ENCODE measurements at regions not wholly inside any gene's neighbourhood (a gene's known extent, or its start where the extent isn't known, plus 50 kb on each side); places are given as distances from the start of the nearest gene placed in this dataset.
A peak's percentile ranks its signal among the peaks of the same experiment; 100 is the strongest.

DNA sequence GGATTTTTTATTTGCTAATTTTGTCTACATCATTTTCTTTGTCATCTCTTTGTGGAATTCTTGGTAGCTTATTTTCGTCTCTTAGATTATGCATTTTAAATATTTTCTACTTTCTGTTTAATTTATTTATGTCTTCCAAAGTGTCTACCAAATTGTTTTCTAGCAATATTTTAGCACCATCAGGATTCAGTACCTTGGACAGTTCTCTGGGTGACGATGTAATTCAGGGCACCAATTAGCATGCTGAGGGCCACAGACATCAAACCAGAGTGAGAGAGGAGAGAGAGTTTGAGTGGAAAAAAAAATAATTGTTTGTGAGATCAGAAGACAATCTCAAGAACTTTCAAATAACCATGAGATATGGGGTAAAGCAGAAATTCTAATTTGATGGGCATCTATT is 169.8 kb upstream of the CXADR start:
- no peak overlapping the region for H3K4me3 ChIP-seq (ENCODE audit: low read depth, low read length)
- in situ Hi-C loops (cut with HindIII; ENCODE audit: low sequenced_read_pairs), result no loop called here
- peak; percentile 13 for DNase-seq (ENCODE audit: low read depth, low spot score)
- TF ChIP-seq, protein P1, sequence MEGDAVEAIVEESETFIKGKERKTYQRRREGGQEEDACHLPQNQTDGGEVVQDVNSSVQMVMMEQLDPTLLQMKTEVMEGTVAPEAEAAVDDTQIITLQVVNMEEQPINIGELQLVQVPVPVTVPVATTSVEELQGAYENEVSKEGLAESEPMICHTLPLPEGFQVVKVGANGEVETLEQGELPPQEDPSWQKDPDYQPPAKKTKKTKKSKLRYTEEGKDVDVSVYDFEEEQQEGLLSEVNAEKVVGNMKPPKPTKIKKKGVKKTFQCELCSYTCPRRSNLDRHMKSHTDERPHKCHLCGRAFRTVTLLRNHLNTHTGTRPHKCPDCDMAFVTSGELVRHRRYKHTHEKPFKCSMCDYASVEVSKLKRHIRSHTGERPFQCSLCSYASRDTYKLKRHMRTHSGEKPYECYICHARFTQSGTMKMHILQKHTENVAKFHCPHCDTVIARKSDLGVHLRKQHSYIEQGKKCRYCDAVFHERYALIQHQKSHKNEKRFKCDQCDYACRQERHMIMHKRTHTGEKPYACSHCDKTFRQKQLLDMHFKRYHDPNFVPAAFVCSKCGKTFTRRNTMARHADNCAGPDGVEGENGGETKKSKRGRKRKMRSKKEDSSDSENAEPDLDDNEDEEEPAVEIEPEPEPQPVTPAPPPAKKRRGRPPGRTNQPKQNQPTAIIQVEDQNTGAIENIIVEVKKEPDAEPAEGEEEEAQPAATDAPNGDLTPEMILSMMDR (IDR thresholded peaks at IDR 0.05; ENCODE audit: low read depth, low read length), result no peak

DNA sequence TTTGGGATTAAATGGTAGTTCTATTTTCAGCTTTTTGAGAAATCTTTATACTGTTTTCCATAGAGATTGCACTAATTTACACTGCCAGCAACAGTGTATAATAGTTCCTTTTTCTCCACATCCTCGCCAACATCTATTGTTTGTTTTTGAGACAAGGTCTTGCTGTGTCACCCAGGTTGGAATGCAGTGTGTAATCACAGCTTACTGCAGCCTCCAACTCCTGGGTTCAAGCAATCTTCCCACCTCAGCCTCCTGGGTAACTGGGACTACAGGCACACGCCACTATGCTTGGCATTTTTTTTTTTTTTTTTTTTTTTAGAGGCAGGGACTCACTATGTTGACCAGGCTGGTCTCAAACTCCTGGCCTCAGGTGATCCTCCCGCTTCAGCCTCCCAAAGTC is 164.5 kb upstream of the CXADR start:
- TF ChIP-seq, protein P1 (IDR thresholded peaks at IDR 0.05; ENCODE audit: low read depth, low read length), result no peak
- no peak overlapping the region for H3K4me3 ChIP-seq (ENCODE audit: low read depth, low read length)
- in situ Hi-C loops (cut with HindIII; ENCODE audit: low sequenced_read_pairs), result no loop called here
- DNase-seq (ENCODE audit: low read depth, low spot score), result no peak

DNA sequence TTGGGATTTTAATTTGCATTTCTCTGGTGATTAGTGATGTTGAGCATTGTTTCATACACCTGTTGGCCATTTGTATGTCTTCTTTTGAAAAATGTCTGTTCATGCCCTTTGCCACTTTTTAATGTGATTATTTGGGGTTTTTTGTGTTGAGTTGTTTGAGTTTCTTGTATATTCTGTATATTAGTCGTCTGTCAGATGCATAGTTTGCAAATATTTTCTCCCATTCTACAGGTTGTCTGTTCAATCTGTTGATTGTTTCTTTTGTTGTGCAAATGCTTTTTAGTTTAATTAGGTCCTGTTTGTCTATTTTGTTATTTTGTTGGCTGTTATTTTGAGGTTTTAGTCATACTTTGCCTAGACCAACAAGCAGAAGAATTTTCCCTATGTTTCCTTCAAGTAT is 164.0 kb upstream of the CXADR start:
- no peak for DNase-seq (ENCODE audit: low read depth, low spot score)
- in situ Hi-C loops (cut with HindIII; ENCODE audit: low sequenced_read_pairs), result no loop called here
- H3K4me3 ChIP-seq (ENCODE audit: low read depth, low read length), result no peak overlapping the region
- TF ChIP-seq, protein P1 (IDR thresholded peaks at IDR 0.05; ENCODE audit: low read depth, low read length), result no peak

DNA sequence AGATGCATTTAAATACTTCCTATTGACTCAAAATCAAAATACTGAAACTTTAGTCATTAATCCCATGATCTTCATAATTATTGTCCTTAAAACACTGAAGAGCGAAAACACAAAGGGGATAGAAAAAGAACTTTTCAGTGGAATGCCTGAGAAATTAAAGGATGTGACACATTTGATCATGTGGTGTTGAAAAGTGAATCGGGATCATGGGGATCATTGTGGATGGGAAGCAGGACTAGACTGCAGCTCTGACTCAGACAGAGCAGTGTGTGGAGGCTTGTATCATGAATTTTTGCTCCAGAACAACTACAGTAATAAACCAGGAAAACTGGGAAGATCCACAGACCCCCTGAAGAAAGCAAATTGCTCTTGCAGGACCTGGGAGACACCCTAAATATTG is 161.1 kb upstream of the CXADR start:
- no peak for DNase-seq (ENCODE audit: low read depth, low spot score)
- no peak overlapping the region for H3K4me3 ChIP-seq (ENCODE audit: low read depth, low read length)
- TF ChIP-seq, protein P1 (IDR thresholded peaks at IDR 0.05; ENCODE audit: low read depth, low read length), result no peak
- in situ Hi-C loops (cut with HindIII; ENCODE audit: low sequenced_read_pairs), result no loop called here

DNA sequence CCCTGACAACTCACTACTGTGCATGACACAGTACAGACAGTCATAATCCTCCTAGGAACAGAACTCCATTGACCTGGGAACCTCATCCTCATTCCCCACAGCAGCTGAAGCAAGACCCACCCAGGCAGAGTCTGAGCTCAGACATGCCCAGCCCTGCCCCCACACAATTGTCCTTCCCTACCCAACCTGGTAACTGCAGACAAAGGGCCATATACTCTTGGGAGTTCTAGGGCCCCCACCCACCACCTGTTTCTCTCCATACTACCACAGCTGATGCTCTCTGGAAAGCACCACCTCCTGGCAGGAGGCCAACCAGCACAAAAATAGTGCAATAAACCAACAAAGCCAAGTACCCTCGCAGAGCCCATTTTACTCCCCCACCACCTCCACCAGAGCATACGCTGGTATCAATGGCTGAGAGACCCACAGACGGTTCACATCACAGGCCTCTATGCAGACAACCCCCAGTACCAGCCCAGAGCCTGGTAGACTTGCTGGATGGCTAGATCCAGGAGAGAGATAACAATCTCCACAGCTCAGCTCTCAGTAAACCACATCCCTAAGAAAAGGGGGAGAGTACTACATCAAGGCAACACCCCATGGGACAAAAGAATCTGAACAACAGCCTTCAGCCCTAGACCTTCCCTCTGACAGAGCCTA is 159.7 kb upstream of the CXADR start:
- in situ Hi-C loops (cut with HindIII; ENCODE audit: low sequenced_read_pairs), result no loop called here
- TF ChIP-seq, protein P1 (IDR thresholded peaks at IDR 0.05; ENCODE audit: low read depth, low read length), result no peak
- H3K4me3 ChIP-seq (ENCODE audit: low read depth, low read length), result no peak overlapping the region
- no peak for DNase-seq (ENCODE audit: low read depth, low spot score)

DNA sequence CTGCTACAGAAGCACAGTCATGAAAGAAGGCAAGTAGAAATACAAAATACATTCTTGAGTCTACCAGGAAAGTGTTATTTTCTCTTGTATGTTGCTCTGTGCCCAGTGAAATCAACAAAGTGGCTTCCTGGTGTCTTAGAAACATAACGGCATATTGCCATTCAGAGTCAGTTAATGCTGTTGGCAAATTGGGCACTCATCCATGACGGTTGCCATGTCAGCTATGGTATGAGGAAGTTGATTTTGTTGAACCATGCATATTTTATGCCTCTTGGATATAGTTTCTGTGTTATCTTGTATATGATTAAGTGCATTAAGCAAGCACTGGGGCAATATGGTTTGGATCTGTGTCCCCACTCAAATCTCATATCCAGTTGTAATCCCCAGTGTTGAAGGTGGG is 153.1 kb upstream of the CXADR start:
- in situ Hi-C loops (cut with HindIII; ENCODE audit: low sequenced_read_pairs), result no loop called here
- TF ChIP-seq, protein P1 (IDR thresholded peaks at IDR 0.05; ENCODE audit: low read depth, low read length), result no peak
- no peak overlapping the region for H3K4me3 ChIP-seq (ENCODE audit: low read depth, low read length)
- no peak for DNase-seq (ENCODE audit: low read depth, low spot score)

Data from astrocyte of the spinal cord (primary cell).